ENCODE measurements at regions not wholly inside any gene's neighbourhood (a gene's known extent, or its start where the extent isn't known, plus 50 kb on each side); places are given as distances from the start of the nearest gene placed in this dataset.
"Not testable (repeated sequence)": the region's sequence is repeated elsewhere in the genome, so short reads cannot be mapped to it uniquely, and the experiment has no call there.

GRCh38 chr6:112936079-112936472 is 588.9 kb downstream of the RFPL4B start:
- no peak for DNase-seq

- no peak for DNase-seq
Measured at GRCh38 chr6:112936504-112936903, 589.4 kb downstream of the RFPL4B start.

- not testable (repeated sequence) for DNase-seq
Measured at GRCh38 chr6:112937690-112938089, 590.6 kb downstream of the RFPL4B start.

DNA sequence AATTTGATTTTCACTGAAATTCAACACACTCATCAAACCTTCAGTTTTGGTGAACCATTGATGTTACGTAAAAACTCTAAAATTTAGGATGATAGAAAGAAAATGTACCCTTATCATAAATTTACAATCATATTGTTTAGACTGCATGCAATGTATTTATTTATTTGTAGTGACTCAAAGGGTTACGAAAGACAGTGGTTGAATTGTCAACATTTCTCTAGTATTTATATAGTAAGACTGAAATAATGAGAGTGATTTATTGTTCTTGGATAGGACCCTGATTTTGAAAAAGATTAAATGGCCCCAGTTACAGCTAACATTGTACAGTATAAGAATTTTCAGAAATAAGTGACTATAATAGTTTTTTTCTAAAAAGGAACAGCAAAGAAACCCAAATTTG is 591.5 kb downstream of the RFPL4B start:
- DNase-seq, result no peak

GRCh38 chr6:112939563-112939962 is 592.4 kb downstream of the RFPL4B start:
- no peak for DNase-seq

DNA sequence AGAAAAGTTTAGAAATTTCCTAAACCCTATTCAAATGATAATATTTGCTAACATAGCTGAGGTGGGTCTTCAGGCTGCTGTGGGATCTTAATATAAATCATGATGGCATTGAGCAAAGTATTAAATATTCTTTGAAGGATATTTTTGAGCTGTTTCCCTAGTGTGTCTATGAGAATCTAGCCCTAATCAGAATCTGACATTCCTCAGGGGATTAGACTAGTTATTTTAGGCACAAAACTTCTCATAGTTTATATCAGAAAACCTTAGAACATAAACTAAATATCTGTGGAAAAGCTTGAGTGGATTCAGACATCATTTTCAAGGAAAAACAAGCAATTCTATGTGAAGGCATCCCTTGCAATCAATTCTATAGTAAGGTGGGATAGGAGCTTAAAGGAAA is 594.5 kb downstream of the RFPL4B start:
- DNase-seq, result no peak

DNA sequence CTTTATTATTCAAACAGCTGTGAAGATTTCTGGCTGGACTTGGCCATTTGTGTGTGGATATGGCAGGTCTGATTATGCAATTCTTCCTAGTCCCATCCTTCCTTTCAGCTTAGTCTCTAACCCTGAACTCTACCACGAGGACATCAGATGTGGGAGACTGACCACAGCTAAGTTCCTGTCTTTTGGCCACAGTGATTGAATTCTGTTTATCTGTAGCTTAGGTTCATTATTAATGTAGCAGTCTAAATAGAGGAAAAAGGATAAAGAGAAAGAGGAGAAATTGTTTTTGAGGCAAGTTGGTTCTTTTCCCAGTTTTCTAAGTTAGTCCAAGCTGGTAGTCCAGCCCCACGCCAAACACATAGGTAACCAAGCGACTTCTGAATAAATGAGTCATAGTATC is 598.9 kb downstream of the RFPL4B start:
- no peak for DNase-seq

DNA sequence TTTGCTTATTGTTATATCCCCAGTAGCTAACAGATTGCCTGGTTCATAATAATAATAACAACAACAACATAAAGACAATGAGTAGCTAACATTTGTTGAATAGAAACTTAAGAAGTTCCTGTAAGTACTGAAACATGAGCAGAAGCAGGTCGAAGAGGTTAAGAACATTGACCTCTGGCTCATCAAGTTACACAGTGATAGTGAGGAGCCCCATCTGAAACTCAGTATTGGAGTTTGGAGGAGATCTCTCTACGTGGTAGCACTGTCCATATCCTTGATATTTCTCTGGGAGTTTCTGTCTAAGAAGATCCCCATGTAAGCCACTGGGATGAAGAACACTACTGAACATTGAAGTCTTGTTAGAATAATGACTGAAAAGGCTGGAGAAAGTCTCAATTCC is 600.4 kb downstream of the RFPL4B start:
- no peak for DNase-seq

- DNase-seq, result no peak
Measured at GRCh38 chr6:112951829-112952228, 604.7 kb downstream of the RFPL4B start.

DNA sequence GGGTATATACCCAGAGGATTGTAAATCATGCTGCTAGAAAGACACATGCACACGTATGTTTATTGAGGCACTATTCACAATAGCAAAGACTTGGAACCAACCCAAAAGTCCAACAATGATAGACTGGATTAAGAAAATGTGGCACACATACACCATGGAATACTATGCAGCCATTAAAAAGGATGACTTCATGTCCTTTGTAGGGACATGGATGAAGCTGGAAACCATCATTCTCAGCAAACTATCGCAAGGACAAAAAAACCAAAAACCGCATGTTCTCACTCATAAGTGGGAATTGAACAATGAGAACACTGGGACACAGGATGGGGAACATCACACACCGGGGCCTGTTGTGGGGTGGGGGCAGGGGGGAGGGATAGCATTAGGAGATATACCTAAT is 608.6 kb downstream of the RFPL4B start:
- DNase-seq, result not testable (repeated sequence)

DNA sequence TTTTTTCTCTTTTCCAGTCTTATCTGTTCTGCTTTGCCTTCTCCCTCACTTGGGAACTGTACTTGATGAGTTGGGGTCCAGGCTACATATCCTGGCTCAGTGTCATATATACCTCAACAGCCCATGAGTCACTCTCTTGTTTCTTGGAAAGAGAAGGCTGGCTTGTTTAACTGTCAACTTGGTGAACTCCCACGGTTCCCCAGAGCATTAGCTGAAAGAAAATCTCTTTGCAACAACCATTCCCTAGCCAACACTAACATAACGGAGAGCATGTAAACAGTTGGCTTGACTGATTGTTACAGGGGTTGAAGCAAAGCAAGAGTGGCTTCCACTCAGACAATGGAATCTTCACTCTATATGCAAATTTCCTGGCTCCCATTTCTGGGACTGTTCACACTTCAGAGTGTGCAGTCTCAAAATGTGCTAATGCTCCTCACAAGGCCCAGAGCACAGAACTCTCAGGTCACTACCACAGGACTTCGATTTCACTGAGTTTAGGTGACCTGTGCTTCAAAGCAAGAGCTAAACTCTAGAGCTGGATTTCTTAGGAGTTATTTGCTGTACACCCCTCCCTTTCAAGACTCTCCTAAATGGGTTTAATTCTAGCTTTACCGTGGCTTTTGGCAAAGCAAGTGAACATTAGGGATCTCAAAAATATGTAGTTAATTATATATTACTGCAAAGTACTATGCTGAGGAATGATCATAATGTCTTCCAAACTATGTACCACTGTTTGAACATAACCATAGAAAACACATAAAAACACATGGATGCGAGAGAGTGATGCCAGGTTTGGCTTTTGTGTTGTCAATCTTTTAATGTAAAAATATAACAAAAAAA is 609.8 kb downstream of the RFPL4B start:
- DNase-seq, result no peak

- no peak for DNase-seq
Measured at GRCh38 chr6:112957536-112957916, 610.4 kb downstream of the RFPL4B start.

DNA sequence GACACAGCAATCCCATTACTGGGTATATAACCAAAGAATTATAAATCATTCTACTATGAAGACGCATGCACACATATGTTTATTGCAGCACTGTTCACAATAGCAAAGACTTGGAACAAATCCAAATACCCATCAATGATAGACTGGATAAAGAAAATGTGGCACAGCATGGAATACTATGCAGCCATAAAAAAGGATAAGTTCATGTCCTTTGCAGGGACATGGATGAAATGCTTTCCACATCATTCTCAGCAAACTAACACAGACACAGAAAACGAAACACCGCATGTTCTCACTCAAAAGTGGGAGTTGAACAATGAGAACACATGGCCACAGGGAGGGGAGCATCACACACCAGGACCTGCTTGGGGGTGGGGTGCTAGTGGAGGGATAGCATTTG is 613.0 kb downstream of the RFPL4B start:
- DNase-seq, result not testable (repeated sequence)

DNA sequence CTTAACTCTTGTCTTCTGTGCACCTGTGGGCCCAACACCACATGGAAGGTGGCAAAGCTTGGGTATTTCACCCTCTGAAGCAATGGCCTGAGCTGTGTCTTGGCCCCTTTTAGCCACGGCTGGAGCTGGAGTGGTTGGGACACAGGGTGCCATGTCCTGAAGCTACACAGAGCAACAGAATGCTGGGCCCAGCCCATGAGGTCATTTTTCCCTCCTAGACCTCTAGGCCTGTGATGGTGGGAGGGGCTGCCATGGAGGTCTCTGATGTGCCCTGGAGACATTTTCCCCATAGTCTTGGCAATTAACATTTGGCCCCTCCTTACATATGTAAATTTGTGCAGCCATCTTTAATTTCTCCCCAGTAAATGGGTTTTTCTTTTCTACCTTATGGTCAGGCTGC is 620.8 kb downstream of the RFPL4B start:
- no peak for DNase-seq

DNA sequence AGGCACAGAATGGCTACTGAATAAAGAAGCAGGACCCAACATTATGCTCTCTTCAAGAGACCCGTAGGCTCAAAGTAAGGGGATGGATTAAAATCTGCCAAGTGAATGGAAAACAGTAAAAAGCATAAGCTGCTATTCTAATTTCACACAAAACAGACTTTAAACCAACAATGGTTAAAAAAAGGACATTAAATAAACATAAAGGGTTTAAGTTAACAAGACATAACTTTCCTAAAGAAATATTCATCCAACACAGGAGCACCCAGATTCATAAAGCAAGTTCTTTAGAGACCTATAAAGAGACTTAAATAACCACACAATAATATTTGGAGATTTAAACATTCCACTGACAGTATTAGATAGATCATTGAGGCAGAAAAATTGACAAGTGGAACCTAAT is 624.5 kb downstream of the RFPL4B start:
- DNase-seq, result no peak

- DNase-seq, result not testable (repeated sequence)
Measured at GRCh38 chr6:112974931-112975330, 627.8 kb downstream of the RFPL4B start.

- DNase-seq, result not testable (repeated sequence)
Measured at GRCh38 chr6:112976579-112976978, 629.4 kb downstream of the RFPL4B start.

DNA sequence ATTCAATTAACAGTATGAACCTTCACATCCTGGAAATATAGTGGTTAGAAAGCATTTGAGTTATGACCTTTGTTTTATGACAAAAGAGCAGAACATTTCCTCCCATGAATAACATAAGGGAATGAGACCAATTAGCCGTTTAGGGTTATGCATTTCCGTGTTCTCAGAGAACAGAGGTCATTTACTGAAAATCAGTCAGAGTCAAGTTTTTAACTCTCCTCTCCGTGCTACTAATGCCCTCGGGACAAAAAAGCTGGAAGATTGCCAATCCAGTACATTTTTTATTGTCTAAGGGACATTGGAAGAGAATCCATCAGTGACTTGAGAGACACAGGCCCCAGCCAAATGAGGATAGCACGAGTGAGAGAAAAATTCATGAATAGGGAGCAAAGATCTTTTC is 632.7 kb downstream of the RFPL4B start:
- no peak for DNase-seq

DNA sequence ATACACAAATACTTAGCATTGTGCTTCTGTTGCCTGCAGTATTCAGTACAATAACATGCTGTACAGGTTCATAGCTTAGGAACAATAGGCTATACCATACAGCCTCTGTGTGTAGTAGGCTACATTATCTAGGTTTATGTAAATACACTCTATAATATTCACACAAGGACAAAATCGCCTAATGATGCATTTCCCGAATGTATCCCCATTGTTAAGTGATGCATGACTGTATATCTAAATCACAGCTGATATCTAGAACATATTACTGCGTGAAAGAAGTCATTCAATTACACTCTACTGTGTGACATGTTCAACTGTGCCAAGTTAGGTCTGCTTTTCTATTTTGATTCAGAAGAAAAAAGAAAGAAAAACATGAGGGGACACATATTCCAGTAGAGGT is 633.5 kb downstream of the RFPL4B start:
- no peak for DNase-seq

DNA sequence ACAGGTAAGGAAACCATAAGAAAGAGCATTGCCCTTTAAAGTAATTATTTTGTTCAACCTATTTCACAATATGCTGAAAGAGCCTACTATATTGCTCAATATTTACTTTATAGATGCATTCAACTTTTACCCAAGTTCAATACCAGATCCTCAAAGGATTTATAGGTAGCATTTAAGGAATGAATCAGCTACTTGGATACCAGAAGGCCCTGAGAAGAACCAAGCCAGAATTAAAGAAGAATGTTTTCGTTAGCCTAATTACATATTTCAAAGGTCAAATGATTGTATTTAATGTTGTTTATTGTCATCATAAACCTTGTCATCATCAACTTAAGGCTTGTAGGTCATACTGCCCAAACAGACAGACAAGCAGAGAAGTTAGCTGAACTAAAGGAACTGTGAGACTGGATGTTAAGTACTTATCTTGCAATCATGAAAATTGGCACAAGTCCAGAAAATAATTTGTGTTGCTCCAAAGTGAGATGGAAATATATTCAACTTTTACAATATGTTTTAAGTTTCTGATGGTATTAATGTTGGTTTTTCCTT is 636.7 kb downstream of the RFPL4B start:
- DNase-seq, result no peak

DNA sequence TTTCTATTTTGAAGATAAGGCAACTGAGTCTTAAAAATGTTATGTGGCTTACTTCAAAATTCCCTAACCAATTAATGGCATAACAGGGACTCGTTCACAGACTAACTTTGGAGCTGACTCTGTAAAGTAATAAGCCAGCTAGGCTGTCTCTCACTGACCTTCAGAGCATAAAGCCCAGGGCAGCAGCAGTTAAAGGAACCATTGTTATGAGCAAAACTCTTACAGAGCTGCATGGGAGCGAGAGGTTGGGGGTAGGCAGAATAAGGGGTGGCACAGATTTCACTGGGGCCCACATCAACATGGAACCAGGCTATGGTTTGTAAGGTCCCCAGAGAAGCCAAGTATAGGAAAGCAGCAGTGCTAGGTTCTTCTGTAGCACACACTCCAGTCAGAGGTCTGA is 637.8 kb downstream of the RFPL4B start:
- no peak for DNase-seq

GRCh38 chr6:112986321-112986720 is 639.2 kb downstream of the RFPL4B start:
- no peak for DNase-seq

- DNase-seq, result no peak
Measured at GRCh38 chr6:112988748-112989147, 641.6 kb downstream of the RFPL4B start.

- DNase-seq, result no peak
Measured at GRCh38 chr6:112990971-112991370, 643.8 kb downstream of the RFPL4B start.

DNA sequence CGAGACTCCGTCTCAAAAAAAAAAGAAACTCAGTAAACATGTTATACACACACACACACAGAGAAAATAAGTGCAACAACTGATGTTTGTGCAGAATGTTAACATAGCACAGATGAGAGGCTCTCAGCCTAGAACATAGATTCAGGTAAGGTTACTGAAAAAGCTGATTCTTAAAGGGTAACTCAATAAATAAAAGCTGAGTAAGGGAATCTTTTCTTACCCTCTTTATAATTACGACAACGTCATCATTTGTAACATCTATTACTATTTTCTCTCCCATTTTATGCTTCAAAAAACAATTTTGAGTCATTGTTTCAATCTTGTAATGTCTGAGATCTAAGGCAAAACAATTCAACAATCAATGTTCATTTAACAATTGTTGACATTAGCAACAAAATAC is 644.8 kb downstream of the RFPL4B start:
- no peak for DNase-seq

All from C1 segment of cervical spinal cord (tissue), 14 donors.